ENCODE measurements at regions not wholly inside any gene's neighbourhood (a gene's known extent, or its start where the extent isn't known, plus 50 kb on each side); places are given as distances from the start of the nearest gene placed in this dataset.

GRCh38 chr6:44614396-44614795 lies 226.9 kb downstream of the CDC5L start:
- no peak for DNase-seq

- no peak for DNase-seq
These were observed 228.1 kb downstream of the CDC5L start for GRCh38 chr6:44615621-44616020.

DNA sequence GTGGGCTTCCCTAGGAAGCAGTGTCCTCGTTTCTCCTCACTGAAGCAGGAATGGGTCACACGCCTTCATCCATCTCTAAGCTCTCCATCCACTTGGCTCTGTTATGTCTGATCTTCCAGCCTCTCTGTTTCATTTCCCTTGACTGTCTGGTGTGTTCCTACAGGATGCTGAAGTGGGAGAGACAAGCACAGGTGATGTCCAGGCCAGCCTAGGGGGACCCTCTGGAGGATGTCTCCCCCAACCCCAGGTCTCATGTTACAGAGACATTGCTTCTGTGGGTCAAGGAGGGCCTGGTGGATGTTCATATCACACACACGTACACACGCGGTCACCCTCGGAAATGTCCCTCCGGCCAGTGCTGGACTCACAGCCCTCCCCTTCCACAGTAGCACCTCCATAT lies 229.9 kb downstream of the CDC5L start:
- no peak for DNase-seq

- DNase-seq = no peak
These were observed 230.9 kb downstream of the CDC5L start for GRCh38 chr6:44618371-44618770.

DNA sequence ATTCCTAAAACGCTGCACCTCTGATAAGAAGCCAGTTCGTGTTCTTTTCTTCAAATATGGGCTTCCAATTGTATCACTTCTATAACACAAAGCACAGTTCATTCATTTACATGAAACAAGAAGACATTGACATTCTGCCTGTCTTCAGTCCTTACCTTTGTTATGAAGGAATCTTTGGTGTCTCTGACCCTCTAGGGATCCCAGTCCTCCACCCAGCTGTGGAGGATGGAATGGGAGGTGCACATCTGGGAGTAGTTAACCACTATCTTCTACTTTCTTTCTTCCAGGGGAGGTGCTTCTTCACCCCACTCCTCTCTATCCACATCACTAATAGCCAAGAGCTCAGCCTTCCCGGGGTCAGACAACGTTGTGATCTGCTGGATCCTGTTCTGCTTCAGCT lies 233.4 kb downstream of the CDC5L start:
- no peak for DNase-seq

DNA sequence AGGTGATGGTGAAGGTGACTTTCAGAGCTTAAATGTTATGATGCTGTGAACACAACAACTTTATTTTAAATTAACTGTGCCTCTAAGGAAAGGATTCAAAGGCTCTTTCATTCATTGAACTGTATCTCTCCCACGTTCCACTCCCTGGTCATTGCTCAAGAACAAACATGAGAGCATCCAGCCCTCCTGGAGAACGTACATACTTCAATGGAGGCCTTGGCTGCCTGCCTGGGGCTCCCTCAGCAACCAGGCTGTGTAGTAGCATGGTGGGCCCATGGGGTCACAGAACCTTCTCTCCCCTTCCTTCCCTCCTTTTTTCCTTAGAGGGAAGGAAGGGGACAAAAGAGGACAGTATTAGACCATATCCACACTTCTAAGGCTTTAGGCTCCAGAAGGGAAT lies 234.3 kb downstream of the CDC5L start:
- no peak for DNase-seq

- no peak for DNase-seq
These were observed 235.0 kb downstream of the CDC5L start for GRCh38 chr6:44622555-44622954.

GRCh38 chr6:44622956-44623355 lies 235.4 kb downstream of the CDC5L start:
- no peak for DNase-seq

DNA sequence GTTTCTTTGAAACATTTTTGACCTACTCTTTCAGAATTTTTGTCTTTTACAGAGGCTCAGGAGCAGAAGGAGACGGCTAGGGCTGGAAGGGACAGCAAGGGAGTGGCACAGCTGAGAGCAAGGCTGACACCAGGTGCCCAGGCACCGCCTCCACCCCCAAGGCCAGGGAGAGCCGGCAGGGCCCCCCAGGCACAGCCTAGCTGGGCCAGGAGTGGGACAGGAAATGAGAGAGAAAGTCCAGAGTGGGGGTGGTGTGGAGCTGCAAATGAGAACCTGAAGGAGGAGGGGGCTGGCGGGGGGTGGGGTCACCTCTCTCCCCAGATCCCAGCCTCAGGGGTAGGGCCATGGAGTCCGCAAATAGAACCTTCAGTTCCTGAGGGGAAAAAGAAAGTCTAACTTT lies 236.7 kb downstream of the CDC5L start:
- no peak for DNase-seq

DNA sequence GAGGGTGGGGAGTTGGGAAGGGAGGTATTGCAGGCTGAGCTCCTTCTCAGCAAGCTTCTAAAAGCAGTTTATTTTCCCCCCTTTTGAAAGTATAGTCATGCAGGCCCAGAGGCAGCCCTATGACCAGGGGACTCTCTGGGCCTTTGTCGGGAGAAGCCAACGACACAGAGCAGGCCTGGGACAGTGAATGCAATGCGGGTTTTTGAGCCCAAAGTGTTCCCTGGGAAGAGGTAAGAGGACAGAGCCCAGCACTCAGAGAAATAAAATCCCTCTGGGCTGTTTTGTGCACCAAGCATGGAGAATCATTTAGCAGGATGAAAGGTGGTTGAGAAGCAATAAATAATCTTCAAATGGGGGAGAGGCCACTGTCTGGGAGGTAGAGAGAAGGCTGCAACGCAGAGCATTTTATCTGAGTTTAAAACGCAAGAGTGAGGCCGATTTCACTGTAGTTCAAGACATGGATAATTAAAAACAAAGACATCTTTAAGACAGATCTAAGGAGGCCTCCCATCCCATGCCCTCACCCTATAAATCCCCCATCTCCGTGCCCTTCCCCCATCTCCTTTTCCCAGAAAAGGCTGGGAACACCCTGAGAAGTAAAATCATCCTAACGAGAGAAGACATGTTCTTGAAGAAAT lies 237.5 kb downstream of the CDC5L start:
- DNase-seq = no peak

DNA sequence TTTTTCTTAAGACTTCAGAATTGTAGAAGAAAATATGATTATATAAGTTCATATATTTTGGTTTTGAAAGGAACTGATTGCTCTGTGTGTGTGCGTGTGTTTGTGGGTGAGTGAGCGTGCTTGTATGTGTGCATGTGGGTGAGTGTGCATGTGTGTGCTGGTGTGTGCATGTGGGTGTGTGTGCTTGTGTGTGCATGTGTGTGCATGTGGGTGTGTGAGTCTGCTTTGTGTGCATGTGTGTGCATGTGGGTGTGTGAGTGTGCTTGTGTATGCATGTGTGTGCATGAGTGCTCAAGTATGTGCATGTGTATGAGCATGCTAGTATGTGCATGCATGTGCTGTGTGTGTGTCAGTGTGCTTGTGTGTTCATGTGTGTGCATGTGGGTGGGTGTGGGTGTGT lies 238.5 kb downstream of the CDC5L start:
- DNase-seq = no peak

DNA sequence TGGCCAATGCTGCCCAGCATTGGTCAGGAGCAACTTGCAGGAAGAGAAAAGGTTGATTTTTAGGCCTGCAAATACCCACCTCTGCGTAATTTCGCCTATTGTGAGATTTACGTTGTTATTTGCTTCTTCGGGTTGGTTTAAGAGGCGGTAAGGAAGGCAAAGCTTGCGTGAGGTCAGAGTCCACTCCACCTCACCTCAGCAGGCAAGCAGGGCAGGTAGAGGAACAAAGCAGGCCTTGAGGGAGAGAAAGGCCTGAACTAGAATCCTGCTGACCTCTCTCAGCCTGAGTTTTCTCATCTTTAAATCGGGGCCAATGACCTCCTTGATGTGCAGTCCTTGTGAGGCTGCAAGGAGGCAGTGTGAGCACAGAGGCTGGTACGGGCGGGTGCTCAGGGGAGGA lies 239.1 kb downstream of the CDC5L start:
- no peak for DNase-seq

GRCh38 chr6:44627091-44627882 lies 239.8 kb downstream of the CDC5L start:
- no peak for DNase-seq

DNA sequence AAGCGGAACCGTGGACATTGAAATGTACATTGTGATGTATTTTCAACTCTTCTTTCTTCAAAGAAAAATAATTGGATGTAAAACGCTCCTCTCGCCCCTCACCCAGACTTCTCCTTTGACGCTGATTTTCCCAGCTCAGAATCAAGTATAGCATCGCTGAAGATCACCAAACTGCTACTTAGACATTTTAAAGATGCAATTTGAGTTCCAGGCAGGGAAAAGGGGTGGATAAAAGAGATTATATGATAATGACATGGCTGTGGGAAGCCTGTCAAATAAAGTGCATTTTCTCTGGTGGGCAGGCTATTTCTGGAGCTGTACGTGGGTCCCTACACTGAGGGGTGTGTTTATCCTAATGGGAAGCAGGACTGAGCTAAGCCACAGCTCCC lies 240.4 kb downstream of the CDC5L start:
- no peak for DNase-seq

GRCh38 chr6:44628347-44628746 lies 240.8 kb downstream of the CDC5L start:
- no peak for DNase-seq

DNA sequence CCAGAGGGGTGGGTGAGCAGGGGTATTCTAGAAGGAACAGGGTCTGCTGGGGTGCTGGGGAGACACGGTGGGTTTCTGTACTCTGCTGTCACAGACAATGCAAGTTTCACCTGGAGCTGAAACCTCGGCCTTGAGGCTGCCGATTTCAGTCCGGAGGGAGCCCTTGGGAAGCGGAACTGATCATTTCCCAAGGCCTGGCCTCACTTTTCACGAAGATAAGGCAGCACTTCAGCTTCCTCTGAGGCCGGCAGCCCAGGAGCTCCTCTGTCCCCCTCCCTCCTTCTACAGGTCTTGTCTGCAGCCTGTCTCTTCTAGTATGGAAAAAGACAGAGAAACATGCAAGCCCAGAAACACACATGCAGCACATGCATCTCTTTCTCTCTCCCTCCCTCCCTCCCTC lies 242.1 kb downstream of the CDC5L start:
- no peak for DNase-seq

GRCh38 chr6:44630125-44631028 lies 242.9 kb downstream of the CDC5L start:
- DNase-seq = peak; percentile 39

DNA sequence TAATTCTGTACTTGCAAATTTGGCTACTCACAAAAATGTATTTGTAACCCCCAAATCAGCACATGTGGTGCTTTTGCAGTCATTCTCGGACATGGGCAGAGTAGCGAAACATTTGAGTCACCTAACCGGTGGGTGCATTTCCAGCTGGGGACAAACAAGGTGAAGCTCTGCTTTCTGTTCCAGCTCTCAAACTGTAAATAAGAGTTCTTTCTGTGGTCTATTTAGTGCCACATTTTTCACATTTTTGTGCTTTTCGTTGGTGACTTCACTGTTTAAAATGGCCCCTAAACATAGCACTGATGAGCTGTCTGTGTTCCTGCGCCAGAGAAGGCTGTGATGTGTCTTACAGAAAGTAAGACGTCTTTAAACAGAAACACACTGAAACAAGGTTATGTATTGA lies 244.5 kb downstream of the CDC5L start:
- no peak for DNase-seq

- DNase-seq = no peak
These were observed 246.8 kb downstream of the CDC5L start for GRCh38 chr6:44634321-44634720.

- no peak for DNase-seq
These were observed 248.0 kb downstream of the CDC5L start for GRCh38 chr6:44635486-44635885.

DNA sequence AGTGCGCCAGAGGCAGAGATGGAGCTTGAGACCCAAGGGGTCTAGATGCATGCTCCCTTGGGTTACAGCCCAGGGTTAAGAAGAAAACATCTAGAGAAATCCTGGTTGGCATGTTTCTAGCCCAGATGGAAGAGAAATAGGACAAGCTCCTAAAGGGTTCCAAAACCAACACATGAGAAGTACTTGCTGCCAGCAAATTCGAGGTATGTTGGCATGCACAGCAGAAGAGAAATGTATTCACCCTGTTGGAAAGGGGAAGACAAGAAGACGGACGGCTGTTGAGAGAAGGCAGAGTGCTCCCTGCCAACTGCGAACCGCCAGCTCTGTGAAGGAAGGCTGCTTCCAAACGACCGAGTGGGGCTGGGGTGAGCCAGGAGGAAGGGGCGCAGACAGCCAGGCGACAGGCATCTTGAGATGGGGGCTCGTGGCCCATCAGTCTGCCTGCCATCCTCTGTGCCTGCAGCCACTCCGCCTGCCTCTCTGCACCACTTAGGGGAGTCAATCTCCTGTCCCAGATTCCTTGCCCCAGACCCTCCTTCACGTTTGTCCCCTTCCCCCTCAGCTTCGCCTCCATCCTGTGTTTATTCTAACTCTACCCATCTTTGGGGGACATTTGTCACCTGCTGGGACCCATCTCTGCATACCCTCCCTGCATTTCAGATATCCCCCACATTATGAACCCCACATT lies 249.2 kb downstream of the CDC5L start:
- no peak for DNase-seq

DNA sequence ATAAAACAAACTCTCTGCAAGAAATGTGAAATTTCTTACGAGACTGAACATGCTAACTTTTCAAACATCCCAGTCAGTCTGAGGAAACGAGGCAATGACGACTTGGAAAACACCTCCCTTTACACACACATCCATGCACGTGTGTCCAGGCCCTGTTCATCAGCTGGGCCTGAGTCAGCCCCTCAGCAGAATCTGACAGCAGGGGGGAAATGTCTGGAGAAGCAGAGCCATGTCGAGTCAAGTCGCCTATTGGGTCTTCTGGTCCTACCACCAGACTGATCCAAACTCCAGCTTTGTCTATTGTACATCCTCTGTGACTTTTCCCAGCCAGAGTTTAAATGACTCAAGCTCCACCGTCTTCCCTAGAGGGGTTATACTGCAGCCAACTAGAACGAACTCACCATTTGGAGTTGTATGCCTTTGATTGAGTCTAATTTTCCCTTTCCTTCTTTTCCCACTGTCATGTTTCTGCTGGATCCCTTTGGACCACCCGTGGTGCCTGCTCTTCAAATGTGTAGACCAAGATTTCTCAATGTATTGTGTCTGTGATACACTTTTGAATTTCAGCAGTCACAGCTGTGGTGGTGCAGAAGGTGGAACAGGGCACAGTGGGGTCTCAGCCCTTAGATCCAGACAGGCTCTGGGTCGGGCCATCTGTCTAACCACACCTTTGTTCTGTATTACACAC lies 254.0 kb downstream of the CDC5L start:
- DNase-seq = no peak

- no peak for DNase-seq
These were observed 254.8 kb downstream of the CDC5L start for GRCh38 chr6:44642349-44642748.

All from midbrain (tissue), 1 donor.